Posterior cingulate gyrus (tissue), 11 donors: ENCODE measurements at regions not wholly inside any gene's neighbourhood (a gene's known extent, or its start where the extent isn't known, plus 50 kb on each side); places are given as distances from the start of the nearest gene placed in this dataset.
"Not testable (repeated sequence)": the region's sequence is repeated elsewhere in the genome, so short reads cannot be mapped to it uniquely, and the experiment has no call there.

Experiments
- DNase-seq, 10 donors: peaks; one replicate each; pipeline versions ENCODE4 v3.0.0 to v3.0.0-alpha.2; 2020 to 2021; ENCODE audit warnings: mixed read lengths in 3 of 10
- intact Hi-C: fragments of 100-400 bp; cut with DNase I; formaldehyde crosslinking; loops from one replicate; pipeline ENCODE4 v1.15.1; 2023

DNA sequence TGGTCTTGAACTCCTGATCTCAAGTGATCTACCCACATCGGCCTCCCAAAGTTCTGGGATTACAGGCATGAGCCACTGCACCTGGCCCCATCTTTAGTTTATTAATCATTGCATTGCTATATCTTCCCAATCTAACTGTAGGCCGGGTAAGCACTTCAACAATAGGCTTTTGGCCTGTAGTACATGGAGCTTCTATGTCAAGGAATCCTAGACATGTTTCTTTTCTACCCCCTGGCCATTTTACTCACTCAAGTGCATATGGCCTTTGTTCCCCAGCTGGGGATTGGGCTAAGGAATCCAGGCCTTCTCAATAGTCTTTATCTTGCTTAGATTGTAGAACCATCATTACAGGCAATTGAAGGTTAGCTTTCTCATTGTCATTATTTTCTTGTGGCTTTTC, 122.3 kb upstream of the MBNL1 start:
- intact Hi-C loops: no loop called here
- DNase-seq: no peak

- intact Hi-C loops: no loop called here
- DNase-seq: no peak
Measured at GRCh38 chr3:152147748-152148147, 121.0 kb upstream of the MBNL1 start.

- intact Hi-C loops: no loop called here
- no peak for DNase-seq
Measured at GRCh38 chr3:152148579-152148978, 120.2 kb upstream of the MBNL1 start.

DNA sequence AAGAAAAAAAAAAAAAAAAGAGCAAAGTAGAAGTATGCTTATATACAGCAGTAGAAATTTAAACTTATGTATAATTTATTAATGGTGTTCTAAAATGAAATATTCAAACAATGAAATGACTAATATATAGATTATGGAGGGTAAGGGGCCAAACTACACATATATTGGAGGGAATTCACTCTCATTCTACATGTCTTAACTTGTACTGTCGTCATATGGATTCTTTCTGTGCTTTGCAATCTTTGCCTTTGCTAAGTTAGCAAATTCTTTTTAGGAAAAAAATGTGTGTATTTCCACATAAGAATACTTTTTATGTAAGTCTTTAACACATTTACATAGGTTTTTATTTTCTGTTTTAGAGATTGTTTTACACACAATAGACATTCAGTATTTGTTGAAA, 118.9 kb upstream of the MBNL1 start:
- intact Hi-C loops: no loop called here

DNA sequence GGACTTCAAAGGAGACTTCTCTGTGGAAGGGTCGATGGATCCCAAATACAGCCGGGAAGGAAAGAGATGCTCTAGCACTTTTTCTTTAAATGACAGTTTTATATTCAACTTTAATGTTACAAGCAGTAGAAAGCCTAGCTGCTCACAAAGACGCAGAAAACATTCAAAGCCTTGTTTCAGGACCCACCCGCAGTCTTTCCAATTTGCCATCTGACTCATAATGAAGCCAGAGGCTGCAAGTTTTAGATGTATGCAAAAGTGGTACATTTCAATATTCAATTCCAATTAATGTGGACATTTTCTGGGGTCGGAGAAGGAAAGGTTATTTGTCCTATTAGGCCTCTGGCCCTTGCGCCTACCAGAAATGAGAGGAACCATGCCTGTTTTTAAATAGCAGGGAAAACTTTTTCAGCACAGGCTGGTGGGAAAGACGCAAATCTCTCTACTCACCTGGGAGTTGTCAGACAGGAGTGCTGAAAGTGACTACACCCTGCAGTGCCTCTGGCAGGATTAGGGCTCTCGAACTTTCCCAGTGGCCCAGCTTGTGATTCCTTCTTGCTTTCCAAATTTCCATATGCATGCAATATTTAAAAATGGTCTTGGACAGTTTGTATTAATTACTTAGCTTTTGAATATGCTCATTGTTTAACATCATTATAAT, 117.4 kb upstream of the MBNL1 start:
- intact Hi-C loops: no loop called here
- DNase-seq: no peak

More for the DNA sequence above, 118.9 kb upstream of the MBNL1 start:
- DNase-seq: no peak

DNA sequence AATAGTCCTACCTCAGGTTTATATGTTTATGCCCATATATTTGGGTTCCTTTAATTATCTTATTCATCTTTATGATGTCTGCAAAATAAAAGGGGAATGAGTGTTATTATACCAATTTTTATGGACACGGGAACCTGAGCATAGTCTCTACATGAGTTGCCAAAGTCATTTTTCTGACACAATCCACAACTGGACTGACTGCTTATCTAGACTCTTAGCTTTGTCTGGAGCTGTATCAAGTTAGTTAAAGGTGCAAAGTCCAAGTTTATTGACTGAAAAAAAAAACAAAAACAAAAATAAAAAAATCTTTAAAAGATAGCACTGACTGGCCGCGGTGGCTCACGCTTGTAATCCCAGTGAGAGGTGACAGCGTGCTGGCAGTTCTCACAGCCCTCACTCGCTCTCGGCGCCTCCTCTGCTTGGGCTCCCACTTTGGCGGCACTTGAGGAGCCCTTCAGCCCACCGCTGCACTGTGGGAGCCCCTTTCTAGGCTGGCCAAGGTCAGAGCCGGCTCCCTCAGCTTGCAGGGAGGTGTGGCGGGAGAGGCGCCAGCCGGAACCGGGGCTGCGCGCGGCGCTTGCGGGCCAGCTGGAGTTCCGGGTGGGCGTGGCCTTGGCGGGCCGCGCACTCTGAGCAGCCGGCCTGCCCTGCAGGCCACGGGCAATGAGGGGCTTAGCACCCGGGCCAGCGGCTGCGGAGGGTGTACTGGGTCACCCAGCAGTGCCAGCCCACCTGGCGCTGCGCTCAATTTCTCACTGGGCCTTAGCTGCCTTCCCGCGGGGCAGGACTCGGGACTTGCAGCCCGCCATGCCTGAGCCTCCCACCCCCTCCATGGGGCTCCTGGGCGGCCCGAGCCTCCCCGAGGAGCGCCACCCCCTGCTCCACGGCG, 116.6 kb upstream of the MBNL1 start:
- intact Hi-C loops: not testable (repeated sequence)
- DNase-seq: peak in 2 of 10 donors; percentile 67 to 72

DNA sequence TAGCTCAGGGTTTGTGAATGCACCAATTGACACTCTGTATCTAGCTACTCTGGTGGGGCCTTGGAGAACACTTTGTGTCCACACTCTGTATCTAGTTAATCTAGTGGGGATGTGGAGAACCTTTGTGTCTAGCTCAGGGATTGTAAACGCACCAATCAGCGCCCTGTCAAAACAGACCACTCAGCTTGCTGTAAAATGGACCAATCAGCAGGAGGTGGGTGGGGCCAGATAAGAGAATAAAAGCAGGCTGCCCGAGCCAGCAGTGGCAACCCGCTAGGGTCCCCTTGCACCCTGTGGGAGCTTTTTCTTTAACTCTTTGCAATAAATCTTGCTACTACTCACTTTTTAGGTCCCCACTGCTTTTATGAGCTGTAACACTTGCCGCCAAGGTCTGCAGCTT, 115.6 kb upstream of the MBNL1 start:
- intact Hi-C loops, DNase-seq: not testable (repeated sequence)

- no peak for DNase-seq
- intact Hi-C loops: no loop called here
Measured at GRCh38 chr3:152155246-152156020, 113.3 kb upstream of the MBNL1 start.

DNA sequence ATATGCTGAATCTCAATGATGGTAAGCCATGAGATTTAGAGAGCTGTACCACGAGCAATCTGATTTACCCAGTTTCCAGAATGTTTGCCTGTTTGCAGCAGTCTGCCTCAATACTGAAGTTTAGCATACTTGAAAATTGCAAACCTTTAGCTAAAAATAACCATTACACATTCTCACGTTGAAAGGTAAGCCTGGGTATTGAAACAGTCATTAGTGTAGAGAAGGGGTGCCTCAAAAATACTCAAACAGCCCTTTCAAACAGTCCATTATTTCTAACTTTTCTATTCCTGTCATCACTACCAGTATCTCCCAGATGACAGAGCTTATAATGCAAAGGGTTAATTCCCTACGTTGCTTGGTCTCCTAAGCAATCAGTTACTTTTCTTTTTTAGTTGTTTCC, 111.8 kb upstream of the MBNL1 start:
- DNase-seq: no peak
- intact Hi-C loops: no loop called here

GRCh38 chr3:152157337-152157736, 111.4 kb upstream of the MBNL1 start:
- DNase-seq: no peak
- intact Hi-C loops: no loop called here

- DNase-seq: no peak
- intact Hi-C loops: no loop called here
Measured at GRCh38 chr3:152159328-152159727, 109.4 kb upstream of the MBNL1 start.

GRCh38 chr3:152160350-152161011, 108.2 kb upstream of the MBNL1 start:
- intact Hi-C loops: no loop called here
- no peak for DNase-seq

DNA sequence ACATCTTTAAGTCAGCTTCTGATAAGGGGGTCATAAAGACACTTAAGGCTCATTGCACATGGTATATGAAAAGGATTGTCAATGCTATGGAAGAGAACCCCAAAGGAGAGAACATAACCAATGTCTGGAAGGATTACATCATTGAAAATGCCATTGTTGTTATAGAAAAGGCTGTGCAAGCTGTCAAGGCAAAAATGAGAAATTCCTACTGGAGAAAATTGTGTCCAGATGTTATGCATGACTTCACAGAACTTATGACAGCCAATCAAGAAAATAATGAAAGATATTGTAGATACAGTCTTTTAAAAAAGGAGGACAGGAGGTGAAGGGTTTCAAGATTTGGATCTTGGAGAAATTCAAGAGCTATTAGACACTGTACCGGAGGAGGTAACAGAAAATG, 96.3 kb upstream of the MBNL1 start:
- intact Hi-C loops: no loop called here
- DNase-seq: no peak

DNA sequence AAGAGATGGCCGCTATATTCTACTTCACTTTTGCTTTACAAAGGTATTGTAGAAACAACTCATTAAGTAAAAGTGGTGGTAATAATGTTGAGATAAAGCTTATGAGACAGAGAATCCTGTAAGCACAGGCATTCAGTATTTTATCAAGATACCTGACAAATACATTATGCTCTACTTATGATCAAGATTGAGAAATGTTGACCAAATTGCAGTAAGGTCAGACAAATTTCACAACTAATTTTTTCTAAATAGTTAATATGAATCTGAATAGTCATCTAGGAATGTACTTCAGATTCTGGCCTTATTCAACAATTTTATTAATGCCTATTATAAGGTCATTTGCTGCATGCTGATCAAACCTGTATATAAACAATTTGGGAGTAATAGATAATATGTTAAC, 95.1 kb upstream of the MBNL1 start:
- intact Hi-C loops: no loop called here
- no peak for DNase-seq

DNA sequence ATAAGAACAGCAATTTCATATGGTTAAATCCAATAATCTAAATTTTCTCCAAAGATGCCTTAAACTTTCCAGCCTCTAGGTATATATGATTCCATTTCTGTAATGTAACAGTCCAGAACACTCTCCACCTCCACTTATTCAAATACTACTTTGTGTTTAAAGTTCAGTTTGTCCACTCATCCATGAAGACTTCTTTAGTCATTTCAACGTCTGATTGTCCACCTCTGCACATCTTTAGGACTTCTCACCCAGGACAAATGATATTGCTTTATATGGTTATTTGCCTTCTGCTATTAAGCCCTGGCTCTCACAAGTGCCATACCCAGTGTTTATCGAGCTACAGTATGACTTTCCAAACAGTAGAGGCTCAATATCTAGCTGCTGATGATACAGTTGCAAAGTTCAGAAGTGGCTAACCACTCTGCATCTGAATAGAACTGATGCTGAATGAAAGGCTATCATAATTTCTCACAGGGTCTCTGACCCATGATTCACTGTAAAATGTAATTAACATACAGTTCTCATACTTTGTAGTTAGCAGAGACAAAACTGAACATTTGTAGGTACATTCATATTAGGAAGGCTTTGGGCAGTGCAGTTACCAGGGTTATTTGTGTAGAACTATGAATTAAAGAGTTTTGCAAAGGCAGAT, 93.7 kb upstream of the MBNL1 start:
- intact Hi-C loops: no loop called here

GRCh38 chr3:152175528-152175889, 93.2 kb upstream of the MBNL1 start:
- intact Hi-C loops: no loop called here
- no peak for DNase-seq

More for the DNA sequence above, 93.7 kb upstream of the MBNL1 start:
- no peak for DNase-seq

DNA sequence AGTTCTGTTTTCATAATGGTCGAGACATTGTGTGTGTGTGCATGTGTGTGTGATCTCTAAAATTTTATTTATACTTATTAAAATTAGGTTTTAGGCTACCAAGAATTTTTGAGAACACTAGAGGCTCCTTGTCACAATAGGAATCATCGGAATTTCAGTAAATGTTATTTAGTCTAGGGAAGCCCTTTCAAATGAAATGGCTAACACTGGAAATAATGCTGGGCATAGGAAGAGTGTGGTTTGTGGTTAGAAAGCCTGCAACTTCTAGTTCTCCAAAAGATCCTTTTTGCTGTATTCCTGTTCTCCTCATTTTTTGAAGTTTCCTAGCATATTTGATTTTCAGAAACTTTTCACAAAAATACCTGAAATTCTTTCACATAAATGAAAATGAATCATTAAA, 92.5 kb upstream of the MBNL1 start:
- no peak for DNase-seq
- intact Hi-C loops: no loop called here

DNA sequence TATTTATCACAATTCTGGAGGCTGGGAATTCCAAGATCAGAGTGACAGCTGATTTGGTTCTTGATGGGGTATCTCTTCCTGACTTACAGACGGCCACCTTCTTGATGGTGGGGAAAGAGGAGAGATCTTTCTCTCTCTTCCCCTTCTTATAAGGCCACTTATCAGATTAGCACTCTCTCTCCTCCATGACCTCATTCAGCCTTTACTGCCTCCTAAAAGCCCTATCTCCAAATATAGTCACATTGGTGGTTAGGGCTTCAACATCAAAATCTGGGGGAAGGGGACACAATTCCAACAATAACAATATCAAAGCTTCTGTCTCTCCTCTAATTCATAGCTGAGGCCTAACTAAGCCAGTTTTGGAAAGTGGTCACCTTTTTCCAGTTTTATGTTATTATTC, 91.7 kb upstream of the MBNL1 start:
- intact Hi-C loops: no loop called here
- no peak for DNase-seq

GRCh38 chr3:152177757-152178156, 91.0 kb upstream of the MBNL1 start:
- no peak for DNase-seq
- intact Hi-C loops: no loop called here

GRCh38 chr3:152183473-152183872, 85.3 kb upstream of the MBNL1 start:
- peak in 6 of 10 donors; percentile 12 to 73 (median 39) for DNase-seq
- intact Hi-C loops: loop anchor here (5.0 kb wide), 3 partner anchors 44 to 289 kb away; no protein-coding TSS in a partner anchor
